Naive thymus-derived CD4-positive, alpha-beta T cell (primary cell): ENCODE measurements at regions not wholly inside any gene's neighbourhood (a gene's known extent, or its start where the extent isn't known, plus 50 kb on each side); places are given as distances from the start of the nearest gene placed in this dataset.

Experiments used
- ATAC-seq: fragments of 150-1000 bp; cut with Tn5 transposase; 2 replicates; pipeline ENCODE4 v1.10.0; 2021; ENCODE audit warnings: mild to moderate bottlenecking, moderate library complexity
- CTCF ChIA-PET: fragments of 350-600 bp; sonication (Branson Sonifier 250); formaldehyde crosslinking; loops from one replicate; lab custom pipeline; 2021; ENCODE audit warnings: antibody characterized with exemption; lab: Charles Lee
- POLR2A ChIA-PET: fragments of 350-600 bp; sonication (Branson Sonifier 250); formaldehyde crosslinking; loops from one replicate; lab custom pipeline; 2021; ENCODE audit warnings: antibody characterized with exemption, inconsistent platforms; lab: Charles Lee
- DNase-seq, 9 donors: peaks; one replicate each; pipeline versions ENCODE4 v3.0.0 to v3.0.0-alpha.2; 2020 to 2022; ENCODE audit warnings: mixed read lengths in 1 of 9
- H3K27ac ChIP-seq: one replicate; pipeline ENCODE4 v1.7.0; 2013; ENCODE audit warnings: mild to moderate bottlenecking, low read depth, low read length, moderate library complexity
- H3K27me3 ChIP-seq, 2 donors: one replicate each; pipeline ENCODE4 v1.7.0; 2013; ENCODE audit warnings: low read length in 2 of 2, mild to moderate bottlenecking in 2 of 2, moderate library complexity in 2 of 2; ENCODE audit not compliant: control insufficient read depth in 2 of 2, insufficient read depth in 2 of 2
- H3K36me3 ChIP-seq, 3 experiments: 1 replicate in 2 of 3; 2 replicates in 1 of 3; pipeline ENCODE4 v1.7.0; 2013; ENCODE audit warnings: low read length in 3 of 3, mild to moderate bottlenecking in 3 of 3, moderate library complexity in 1 of 3; ENCODE audit not compliant: insufficient read depth in 3 of 3, control insufficient read depth in 2 of 3
- H3K4me1 ChIP-seq, 2 donors: one replicate each; pipeline ENCODE4 v1.7.0; 2013; ENCODE audit warnings: low read length in 2 of 2, mild to moderate bottlenecking in 2 of 2, moderate library complexity in 1 of 2; ENCODE audit not compliant: control insufficient read depth in 2 of 2, insufficient read depth in 2 of 2
- H3K4me3 ChIP-seq: 2 replicates; pipeline ENCODE4 v1.7.0; 2013; ENCODE audit warnings: mild to moderate bottlenecking, low read length
- H3K9me3 ChIP-seq, 3 experiments: 1 replicate in 2 of 3; 2 replicates in 1 of 3; pipeline ENCODE4 v1.7.0; 2013; ENCODE audit warnings: low read length in 3 of 3; ENCODE audit not compliant: control insufficient read depth in 2 of 3
- H3K27ac Mint-ChIP-seq, 9 donors: one replicate each; pipeline ENCODE4 v1.8.0; 2020 to 2022; ENCODE audit warnings: mixed read lengths in 9 of 9, mild to moderate bottlenecking in 8 of 9, moderate library complexity in 5 of 9, inconsistent platforms in 2 of 9
- H3K27me3 Mint-ChIP-seq, 5 donors: one replicate each; pipeline ENCODE4 v1.8.0; 2021 to 2022; ENCODE audit warnings: mixed read lengths in 5 of 5, mild to moderate bottlenecking in 1 of 5
- H3K36me3 Mint-ChIP-seq, 5 donors: one replicate each; pipeline ENCODE4 v1.8.0; 2020 to 2022; ENCODE audit warnings: mixed read lengths in 5 of 5, mild to moderate bottlenecking in 3 of 5, inconsistent platforms in 1 of 5
- H3K4me1 Mint-ChIP-seq, 7 donors: one replicate each; pipeline ENCODE4 v1.8.0; 2020 to 2022; ENCODE audit warnings: mixed read lengths in 7 of 7, mild to moderate bottlenecking in 3 of 7, inconsistent platforms in 1 of 7
- H3K4me3 Mint-ChIP-seq, 10 donors: one replicate each; pipeline ENCODE4 v1.8.0; 2020 to 2022; ENCODE audit warnings: mild to moderate bottlenecking in 10 of 10, mixed read lengths in 10 of 10, moderate library complexity in 6 of 10, inconsistent platforms in 2 of 10
- H3K9me3 Mint-ChIP-seq, 11 donors: one replicate each; pipeline ENCODE4 v1.8.0; 2020 to 2022; ENCODE audit warnings: mixed read lengths in 11 of 11, mild to moderate bottlenecking in 4 of 11, inconsistent platforms in 1 of 11, moderate library complexity in 1 of 11
- intact Hi-C, 2 donors: fragments of 100-400 bp; cut with micrococcal nuclease; formaldehyde crosslinking; loops; one replicate each; pipeline ENCODE4 v1.15.1; 2023

DNA sequence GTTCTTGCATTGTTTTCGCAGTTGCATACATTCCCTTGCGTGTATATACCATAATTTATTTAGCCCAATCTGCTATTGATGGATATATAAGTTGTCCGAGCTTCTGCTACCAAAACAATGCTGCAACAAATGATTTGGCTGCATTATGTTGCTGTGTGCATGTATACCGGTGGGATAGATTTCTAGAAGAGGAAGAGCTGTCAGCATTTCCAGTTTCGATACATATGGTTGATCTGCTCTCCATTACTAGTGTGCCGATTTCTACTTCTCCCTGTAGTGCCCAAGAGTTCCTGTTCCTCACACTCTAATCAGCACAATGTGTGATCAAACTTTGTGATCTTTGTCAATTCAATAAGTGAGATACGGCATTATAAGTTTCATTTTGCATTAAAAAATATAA lies 92.8 kb upstream of the NMNAT3 start:
- no peak overlapping the region for H3K4me3 ChIP-seq
- ChIA-PET POLR2A (no interaction called here), CTCF (no interaction called here)
- H3K36me3 ChIP-seq, result no peaks in the 10 kb centered on the region
- DNase-seq, result no peak
- Mint-ChIP-seq H3K9me3 (no peaks in the 10 kb centered on the region), H3K27ac (no peak overlapping the region), H3K4me3 (no peak overlapping the region), H3K36me3 (no peaks in the 10 kb centered on the region), H3K27me3 (peaks cover 0 to 11% (median 9%) of the 10 kb centered on the region in 5 donors), H3K4me1 (peaks cover 0 to 2% (median 0%) of the 10 kb centered on the region in 7 donors)
- intact Hi-C loops, result no loop called here
- H3K27ac ChIP-seq, result no peak overlapping the region
- H3K27me3 ChIP-seq, result no peaks in the 10 kb centered on the region
- no peak for ATAC-seq
- no peaks in the 10 kb centered on the region for H3K4me1 ChIP-seq
- H3K9me3 ChIP-seq, result no peaks in the 10 kb centered on the region

DNA sequence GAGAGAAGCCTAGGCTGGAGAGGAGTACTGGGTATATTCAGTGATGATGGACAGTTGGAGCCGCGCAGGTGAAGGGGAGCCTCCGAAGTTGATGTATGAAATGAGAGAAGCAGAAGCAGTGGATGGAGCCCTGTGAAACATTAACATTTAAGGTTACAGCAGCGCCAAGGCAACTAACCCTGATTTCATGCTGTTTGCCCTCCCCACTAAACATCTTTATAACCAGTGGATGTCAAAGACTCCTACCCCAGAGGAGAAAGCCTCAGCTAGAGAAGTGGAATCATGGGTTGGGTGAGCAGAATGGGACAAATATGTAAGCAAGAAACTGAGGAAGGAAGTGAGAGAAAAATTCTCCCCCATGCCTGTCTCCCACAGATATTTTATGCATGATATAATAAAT lies 92.0 kb upstream of the NMNAT3 start:
- Mint-ChIP-seq H3K4me3 (no peak overlapping the region), H3K9me3 (no peaks in the 10 kb centered on the region), H3K27ac (no peak overlapping the region), H3K4me1 (peaks cover 0 to 2% (median 0%) of the 10 kb centered on the region in 7 donors), H3K27me3 (peaks cover 0 to 11% (median 9%) of the 10 kb centered on the region in 5 donors), H3K36me3 (no peaks in the 10 kb centered on the region)
- intact Hi-C loops, result no loop called here
- Histone ChIP-seq H3K27ac (no peak overlapping the region), H3K9me3 (no peaks in the 10 kb centered on the region), H3K27me3 (no peaks in the 10 kb centered on the region), H3K36me3 (no peaks in the 10 kb centered on the region), H3K4me3 (no peak overlapping the region), H3K4me1 (no peaks in the 10 kb centered on the region)
- ATAC-seq (no peak), DNase-seq (no peak)
- CTCF ChIA-PET, result no interaction called here
- POLR2A ChIA-PET, result no interaction called here

DNA sequence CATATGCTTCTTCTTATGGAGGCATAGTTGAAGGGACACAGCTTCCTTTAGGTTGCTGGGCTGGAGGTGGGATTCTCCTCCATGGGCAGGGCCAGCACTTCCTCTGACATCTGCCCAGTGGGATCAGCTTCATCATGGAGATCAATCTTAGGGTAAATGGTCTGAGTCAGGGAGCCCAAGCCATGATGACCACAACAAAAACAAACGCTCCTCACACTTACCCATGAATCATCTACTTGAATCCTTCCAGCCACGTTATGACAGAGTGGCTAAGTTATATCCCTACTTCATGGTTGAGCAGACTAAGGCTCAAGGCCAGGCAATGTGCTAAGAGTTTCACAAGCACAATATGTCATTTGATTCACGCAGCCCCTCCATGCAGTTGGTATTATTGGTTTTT lies 87.2 kb upstream of the NMNAT3 start:
- ChIA-PET POLR2A (no interaction called here), CTCF (no interaction called here)
- intact Hi-C loops, result no loop called here
- Histone ChIP-seq H3K9me3 (no peaks in the 10 kb centered on the region), H3K27ac (no peak overlapping the region), H3K27me3 (no peaks in the 10 kb centered on the region), H3K4me1 (no peaks in the 10 kb centered on the region), H3K4me3 (no peak overlapping the region), H3K36me3 (no peaks in the 10 kb centered on the region)
- DNase-seq (no peak), ATAC-seq (no peak)
- H3K27me3 Mint-ChIP-seq, result peaks cover 0 to 3% (median 0%) of the 10 kb centered on the region in 5 donors
- H3K9me3 Mint-ChIP-seq, result no peaks in the 10 kb centered on the region
- H3K4me3 Mint-ChIP-seq, result no peak overlapping the region
- H3K36me3 Mint-ChIP-seq, result no peaks in the 10 kb centered on the region
- no peak overlapping the region for H3K27ac Mint-ChIP-seq
- H3K4me1 Mint-ChIP-seq, result peaks cover 0 to 6% (median 5%) of the 10 kb centered on the region in 7 donors

DNA sequence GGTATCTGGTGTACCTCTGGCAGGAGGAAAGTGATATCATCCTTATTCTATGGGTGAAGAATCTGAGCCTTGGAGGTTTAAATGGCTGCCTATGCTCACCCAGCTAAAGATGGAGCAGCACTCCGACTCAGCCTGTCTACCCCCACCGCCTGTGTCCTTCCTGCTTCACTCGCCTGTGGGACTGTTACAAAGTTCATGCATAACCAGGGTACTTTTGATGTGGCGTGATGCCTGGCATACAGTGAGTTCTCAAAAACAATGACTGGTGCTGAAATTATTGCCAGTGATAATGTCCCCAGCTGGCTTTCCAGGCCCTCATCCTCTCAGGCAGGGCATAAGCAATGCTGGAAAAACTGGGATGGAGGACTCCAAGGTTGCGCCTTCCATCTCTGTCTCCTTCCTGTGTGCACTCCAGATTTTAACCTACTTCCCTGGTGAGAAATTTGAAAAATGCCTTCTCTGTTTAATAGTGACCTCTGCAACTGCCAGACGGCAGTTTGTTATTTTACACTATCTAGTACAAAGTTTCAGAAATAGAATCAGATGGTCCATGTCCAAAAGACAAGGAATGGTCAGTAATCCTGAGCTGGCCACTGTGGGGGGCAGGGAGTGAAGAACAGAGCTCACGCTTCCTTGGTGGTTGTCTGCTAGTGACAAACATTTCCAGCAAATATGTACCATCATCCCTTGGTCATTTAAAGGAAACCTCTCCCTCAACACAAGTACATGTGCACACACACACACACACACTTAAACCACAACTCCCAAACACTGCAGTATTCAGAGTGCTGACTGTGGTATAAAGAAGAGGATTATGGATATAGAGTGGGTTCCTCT lies 86.5 kb upstream of the NMNAT3 start:
- peak; percentile 57 for ATAC-seq
- H3K4me1 ChIP-seq, result no peaks in the 10 kb centered on the region
- H3K27ac Mint-ChIP-seq, result no peak overlapping the region
- H3K4me1 Mint-ChIP-seq, result peaks cover 0 to 6% (median 5%) of the 10 kb centered on the region in 7 donors
- no peaks in the 10 kb centered on the region for H3K9me3 ChIP-seq
- H3K36me3 ChIP-seq, result no peaks in the 10 kb centered on the region
- peak in 1 of 9 donors; percentile 16 for DNase-seq
- no peak overlapping the region for H3K4me3 ChIP-seq
- no peaks in the 10 kb centered on the region for H3K9me3 Mint-ChIP-seq
- CTCF ChIA-PET, result no interaction called here
- intact Hi-C loops, result no loop called here
- no peaks in the 10 kb centered on the region for H3K36me3 Mint-ChIP-seq
- H3K27ac ChIP-seq, result no peak overlapping the region
- peak overlapping the region in 1 of 10 donors; percentile 31 for H3K4me3 Mint-ChIP-seq
- no peaks in the 10 kb centered on the region for H3K27me3 Mint-ChIP-seq
- no peaks in the 10 kb centered on the region for H3K27me3 ChIP-seq
- POLR2A ChIA-PET, result no interaction called here

DNA sequence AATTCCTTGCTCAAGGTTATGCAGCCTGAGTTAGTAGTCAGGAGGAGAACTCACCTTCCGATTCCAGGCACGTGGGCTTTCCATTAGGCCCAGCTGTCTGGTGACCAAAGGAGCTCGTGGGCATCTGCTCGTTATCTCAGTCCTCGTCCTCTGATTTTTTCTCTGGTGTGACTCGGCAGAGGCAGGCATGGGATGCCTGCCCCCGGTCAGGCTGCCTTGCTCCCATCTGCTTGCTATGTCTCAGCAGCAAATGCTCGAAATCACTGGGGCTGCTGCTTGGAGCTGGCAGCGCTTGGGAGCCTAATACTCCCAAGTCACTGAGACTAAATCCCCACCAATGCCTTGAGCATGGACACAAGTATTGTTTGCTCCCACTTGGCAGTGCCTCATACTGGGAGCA lies 84.5 kb upstream of the NMNAT3 start:
- no peaks in the 10 kb centered on the region for H3K9me3 ChIP-seq
- H3K4me3 Mint-ChIP-seq, result no peak overlapping the region
- H3K27me3 Mint-ChIP-seq, result no peaks in the 10 kb centered on the region
- no peaks in the 10 kb centered on the region for H3K4me1 ChIP-seq
- intact Hi-C loops, result no loop called here
- DNase-seq (no peak), ATAC-seq (no peak)
- H3K9me3 Mint-ChIP-seq, result no peaks in the 10 kb centered on the region
- H3K36me3 ChIP-seq, result no peaks in the 10 kb centered on the region
- H3K36me3 Mint-ChIP-seq, result no peaks in the 10 kb centered on the region
- no peak overlapping the region for H3K27ac ChIP-seq
- H3K27ac Mint-ChIP-seq, result no peak overlapping the region
- peaks cover 0 to 6% (median 5%) of the 10 kb centered on the region in 7 donors for H3K4me1 Mint-ChIP-seq
- no peak overlapping the region for H3K4me3 ChIP-seq
- ChIA-PET CTCF (interaction anchor here (0.5 kb wide), 1 partner anchor 509 kb away, joined by 4 read pairs; no protein-coding TSS in a partner anchor), POLR2A (no interaction called here)
- H3K27me3 ChIP-seq, result no peaks in the 10 kb centered on the region

DNA sequence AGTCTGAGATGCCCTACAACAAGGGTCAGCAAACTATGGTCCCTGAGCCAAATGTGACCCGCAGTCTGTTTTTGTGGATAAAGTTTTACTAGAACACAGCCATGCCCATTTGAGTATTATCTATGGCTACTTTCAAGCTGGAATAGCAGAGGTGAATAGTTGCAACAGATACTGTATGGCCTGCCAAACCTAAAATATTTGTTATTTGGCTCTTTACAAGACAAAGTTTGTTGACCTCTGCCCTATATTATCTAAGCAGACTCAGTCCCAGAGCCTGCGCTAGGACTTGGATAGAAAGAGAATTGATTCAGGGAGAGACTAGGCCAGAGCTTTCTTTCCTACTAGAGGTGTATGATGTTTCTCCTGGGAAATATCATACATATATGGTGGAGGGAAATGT lies 81.7 kb upstream of the NMNAT3 start:
- no peak overlapping the region for H3K27ac Mint-ChIP-seq
- Histone ChIP-seq H3K9me3 (no peaks in the 10 kb centered on the region), H3K27ac (no peak overlapping the region), H3K4me1 (no peaks in the 10 kb centered on the region), H3K27me3 (no peaks in the 10 kb centered on the region), H3K4me3 (no peak overlapping the region), H3K36me3 (no peaks in the 10 kb centered on the region)
- no peak overlapping the region for H3K4me3 Mint-ChIP-seq
- ChIA-PET POLR2A (no interaction called here), CTCF (no interaction called here)
- H3K9me3 Mint-ChIP-seq, result no peaks in the 10 kb centered on the region
- DNase-seq (no peak), ATAC-seq (no peak)
- no peaks in the 10 kb centered on the region for H3K36me3 Mint-ChIP-seq
- no peaks in the 10 kb centered on the region for H3K27me3 Mint-ChIP-seq
- peaks cover 0 to 6% (median 4%) of the 10 kb centered on the region in 7 donors for H3K4me1 Mint-ChIP-seq
- intact Hi-C loops, result no loop called here
